Neural progenitor cell (in vitro differentiated cells): ENCODE measurements at regions not wholly inside any gene's neighbourhood (a gene's known extent, or its start where the extent isn't known, plus 50 kb on each side); places are given as distances from the start of the nearest gene placed in this dataset.

Experiments used
- DNase-seq: peaks from one replicate; pipeline ENCODE4 v3.0.0-alpha.2; 2016; ENCODE audit warnings: low spot score
- H2AFZ ChIP-seq: fragments of 200-600 bp; sonication (generic); replicated peaks from 2 replicates; pipeline ENCODE4 v1.6.1; 2016; ENCODE audit warnings: antibody characterized with exemption
- H3F3A ChIP-seq: fragments of 200-600 bp; sonication (generic); 2 replicates; pipeline ENCODE4 v1.6.1; 2016; ENCODE audit warnings: antibody characterized with exemption, low read depth
- H3K27ac ChIP-seq: fragments of 200-600 bp; sonication (generic); 2 replicates; pipeline ENCODE4 v1.5.1; 2016; ENCODE audit warnings: mild to moderate bottlenecking
- H3K27me3 ChIP-seq: fragments of 200-600 bp; sonication (generic); 2 replicates; pipeline ENCODE4 v1.6.1; 2016; ENCODE audit warnings: mild to moderate bottlenecking, moderate library complexity
- H3K36me3 ChIP-seq: fragments of 200-600 bp; sonication (generic); 2 replicates; pipeline ENCODE4 v1.5.1; 2016
- H3K4me1 ChIP-seq: fragments of 200-600 bp; sonication (generic); 2 replicates; pipeline ENCODE4 v1.6.1; 2016; ENCODE audit warnings: mixed run types
- H3K4me2 ChIP-seq: fragments of 200-600 bp; sonication (generic); 2 replicates; pipeline ENCODE4 v1.6.1; 2016
- H3K4me3 ChIP-seq: fragments of 200-600 bp; sonication (generic); 2 replicates; pipeline ENCODE4 v1.5.1; 2016
- H3K79me2 ChIP-seq: fragments of 200-600 bp; sonication (generic); 2 replicates; pipeline ENCODE4 v1.6.1; 2016; ENCODE audit warnings: low read depth
- H3K9ac ChIP-seq: fragments of 200-600 bp; sonication (generic); 2 replicates; pipeline ENCODE4 v1.6.1; 2016
- H3K9me3 ChIP-seq: fragments of 200-600 bp; sonication (generic); 2 replicates; pipeline ENCODE4 v1.5.1; 2016; ENCODE audit warnings: low read depth
- H4K20me1 ChIP-seq: fragments of 200-600 bp; sonication (generic); 2 replicates; pipeline ENCODE4 v1.6.1; 2016; ENCODE audit warnings: low read depth
- H3K27ac Mint-ChIP-seq: 3 replicates; pipeline ENCODE4 v1.8.0; 2021; ENCODE audit warnings: mixed read lengths
- H3K27me3 Mint-ChIP-seq: 2 replicates; pipeline ENCODE4 v1.8.0; 2022; ENCODE audit warnings: low read depth, mild to moderate bottlenecking, inconsistent platforms, moderate library complexity, mixed read lengths; ENCODE audit not compliant: insufficient read depth
- H3K36me3 Mint-ChIP-seq: 3 replicates; pipeline ENCODE4 v1.8.0; 2021; ENCODE audit warnings: mixed read lengths
- H3K4me1 Mint-ChIP-seq: 3 replicates; pipeline ENCODE4 v1.8.0; 2021; ENCODE audit warnings: mixed read lengths
- H3K4me3 Mint-ChIP-seq: 3 replicates; pipeline ENCODE4 v1.8.0; 2021; ENCODE audit warnings: mild to moderate bottlenecking, moderate library complexity, mixed read lengths
- H3K9me3 Mint-ChIP-seq: 3 replicates; pipeline ENCODE4 v1.8.0; 2020; ENCODE audit warnings: mixed read lengths
- EZH2 ChIP-seq: fragments of 200-600 bp; sonication (generic); IDR thresholded peaks from 2 replicates; pipeline ENCODE4 v1.6.1; 2017; ENCODE audit warnings: antibody characterized with exemption, mild to moderate bottlenecking, moderate library complexity
- EZH2phosphoT487 ChIP-seq: fragments of 200-600 bp; sonication (generic); IDR thresholded peaks from 2 replicates; pipeline ENCODE4 v1.6.1; 2017; ENCODE audit warnings: antibody characterized with exemption
- TF ChIP-seq, protein P1 (sequence below): fragments of 200-600 bp; sonication (generic); IDR thresholded peaks from 2 replicates; pipeline ENCODE4 v1.5.1; 2017; ENCODE audit warnings: antibody characterized with exemption, mild to moderate bottlenecking

DNA sequence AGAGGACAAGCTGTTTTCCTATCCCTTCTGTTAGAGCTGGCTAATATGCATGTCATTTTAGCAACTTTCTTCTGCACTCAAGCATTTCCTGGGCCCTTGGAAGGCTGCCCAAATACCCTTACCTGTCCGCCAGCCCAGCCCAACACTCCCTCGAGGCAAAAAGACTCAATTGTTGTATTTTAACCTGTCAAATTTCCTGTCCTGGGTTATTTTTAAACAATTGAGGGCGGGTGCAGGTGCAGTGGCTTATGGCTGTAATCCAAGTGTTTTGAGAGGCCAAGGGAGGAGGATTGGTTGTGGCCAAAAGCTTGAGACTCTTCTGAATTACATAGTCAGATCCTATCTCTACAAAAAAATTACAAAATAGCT, 125.0 kb upstream of the ARHGAP28 start:
- Mint-ChIP-seq H3K4me3 (no peak overlapping the region), H3K27me3 (peaks cover 2% of the 10 kb centered on the region), H3K4me1 (peaks cover 15% of the 10 kb centered on the region), H3K36me3 (no peaks in the 10 kb centered on the region), H3K27ac (no peak overlapping the region), H3K9me3 (no peaks in the 10 kb centered on the region)
- Histone ChIP-seq H3K9ac (no peak overlapping the region), H3K9me3 (no peaks in the 10 kb centered on the region), H2AFZ (no peak overlapping the region), H3K27ac (no peak overlapping the region), H3K4me1 (peaks cover 23% of the 10 kb centered on the region), H3K4me2 (no peak overlapping the region), H3F3A (peaks cover 5% of the 10 kb centered on the region), H3K36me3 (no peaks in the 10 kb centered on the region), H3K79me2 (no peaks in the 10 kb centered on the region), H3K4me3 (no peak overlapping the region), H3K27me3 (no peaks in the 10 kb centered on the region), H4K20me1 (no peaks in the 10 kb centered on the region)
- no peak for DNase-seq
- TF ChIP-seq, protein P1, sequence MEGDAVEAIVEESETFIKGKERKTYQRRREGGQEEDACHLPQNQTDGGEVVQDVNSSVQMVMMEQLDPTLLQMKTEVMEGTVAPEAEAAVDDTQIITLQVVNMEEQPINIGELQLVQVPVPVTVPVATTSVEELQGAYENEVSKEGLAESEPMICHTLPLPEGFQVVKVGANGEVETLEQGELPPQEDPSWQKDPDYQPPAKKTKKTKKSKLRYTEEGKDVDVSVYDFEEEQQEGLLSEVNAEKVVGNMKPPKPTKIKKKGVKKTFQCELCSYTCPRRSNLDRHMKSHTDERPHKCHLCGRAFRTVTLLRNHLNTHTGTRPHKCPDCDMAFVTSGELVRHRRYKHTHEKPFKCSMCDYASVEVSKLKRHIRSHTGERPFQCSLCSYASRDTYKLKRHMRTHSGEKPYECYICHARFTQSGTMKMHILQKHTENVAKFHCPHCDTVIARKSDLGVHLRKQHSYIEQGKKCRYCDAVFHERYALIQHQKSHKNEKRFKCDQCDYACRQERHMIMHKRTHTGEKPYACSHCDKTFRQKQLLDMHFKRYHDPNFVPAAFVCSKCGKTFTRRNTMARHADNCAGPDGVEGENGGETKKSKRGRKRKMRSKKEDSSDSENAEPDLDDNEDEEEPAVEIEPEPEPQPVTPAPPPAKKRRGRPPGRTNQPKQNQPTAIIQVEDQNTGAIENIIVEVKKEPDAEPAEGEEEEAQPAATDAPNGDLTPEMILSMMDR: no peak

DNA sequence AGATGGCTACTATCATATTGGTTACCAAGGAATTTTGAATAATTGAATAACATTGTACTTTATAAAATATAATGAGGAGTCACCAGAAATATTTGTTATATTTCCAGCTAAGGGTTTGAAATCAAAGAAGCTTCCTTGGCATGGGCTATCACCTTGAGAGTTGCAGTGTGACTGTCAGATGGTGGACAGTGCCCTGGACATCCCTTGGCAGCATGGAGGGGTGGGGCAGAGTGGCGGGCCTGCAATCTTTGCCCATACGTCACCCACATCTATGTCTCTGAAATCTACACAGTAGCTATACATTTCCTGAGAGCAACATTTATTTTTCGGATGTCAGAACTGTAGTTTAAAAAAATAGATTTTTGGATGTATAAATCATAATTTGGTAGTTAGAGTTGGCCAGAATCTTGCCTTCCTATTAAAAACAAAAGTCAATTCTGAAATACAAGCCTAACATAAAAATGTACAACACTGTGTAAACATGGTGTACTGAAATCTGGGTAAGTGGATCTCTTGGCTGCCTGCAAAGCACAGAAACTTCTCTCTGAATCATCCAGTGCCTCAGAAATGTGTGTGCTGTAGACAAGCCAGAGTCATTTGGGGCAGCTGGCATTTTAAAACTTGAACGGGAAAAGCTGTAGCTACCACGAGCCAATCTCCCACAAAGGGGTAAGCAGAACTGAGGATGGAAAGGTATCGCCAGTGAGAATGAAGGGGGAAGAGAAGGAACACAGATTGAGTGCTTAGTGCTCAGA, 124.2 kb upstream of the ARHGAP28 start:
- Histone ChIP-seq H3K9me3 (no peaks in the 10 kb centered on the region), H2AFZ (no peak overlapping the region), H3K4me1 (peaks cover 23% of the 10 kb centered on the region), H3K4me2 (no peak overlapping the region), H3F3A (peaks cover 5% of the 10 kb centered on the region), H3K36me3 (no peaks in the 10 kb centered on the region), H3K9ac (no peak overlapping the region), H3K4me3 (no peak overlapping the region), H3K27ac (no peak overlapping the region), H4K20me1 (no peaks in the 10 kb centered on the region), H3K79me2 (no peaks in the 10 kb centered on the region), H3K27me3 (no peaks in the 10 kb centered on the region)
- Mint-ChIP-seq H3K27me3 (peaks cover 2% of the 10 kb centered on the region), H3K4me1 (peaks cover 18% of the 10 kb centered on the region), H3K4me3 (no peak overlapping the region), H3K36me3 (no peaks in the 10 kb centered on the region), H3K9me3 (no peaks in the 10 kb centered on the region), H3K27ac (no peak overlapping the region)
- DNase-seq: no peak
- TF ChIP-seq, protein P1: no peak
- no peak for TF ChIP-seq EZH2phosphoT487
- TF ChIP-seq EZH2: no peak

DNA sequence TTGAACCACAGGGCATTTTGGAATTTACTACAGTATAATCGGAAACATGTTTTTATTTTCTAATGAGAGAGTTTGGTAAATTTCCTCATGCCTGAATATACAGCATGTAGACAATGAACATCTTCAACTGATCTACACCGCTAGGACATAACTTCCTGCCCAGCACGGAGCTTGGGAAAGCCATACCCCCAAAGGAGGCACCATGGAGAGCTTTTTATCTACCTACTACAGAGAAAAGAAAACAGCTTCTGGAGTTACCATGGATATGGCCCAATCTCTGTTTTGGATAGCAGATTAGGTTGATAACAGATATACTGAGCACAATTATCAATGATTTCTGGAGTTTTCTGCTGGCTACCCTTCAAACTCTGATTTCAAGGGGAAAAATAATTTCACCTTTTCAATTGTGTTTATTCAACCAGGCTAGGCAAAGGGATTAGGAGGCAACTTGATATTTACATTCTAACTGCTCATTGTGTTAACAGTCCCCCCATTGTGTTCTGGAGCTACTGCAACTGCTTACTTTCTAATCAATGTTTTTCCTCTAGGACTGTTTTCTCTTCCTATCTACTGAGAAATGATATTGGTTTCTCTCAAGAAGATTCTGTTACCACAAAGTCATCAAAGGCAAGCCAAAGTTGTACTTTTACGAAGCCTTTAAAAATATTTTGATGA, 123.0 kb upstream of the ARHGAP28 start:
- Mint-ChIP-seq H3K27me3 (peaks cover 2% of the 10 kb centered on the region), H3K4me1 (peaks cover 18% of the 10 kb centered on the region), H3K36me3 (no peaks in the 10 kb centered on the region), H3K4me3 (no peak overlapping the region), H3K27ac (no peak overlapping the region), H3K9me3 (peaks cover 2% of the 10 kb centered on the region)
- Histone ChIP-seq H3K4me2 (peak overlapping the region; percentile 55), H2AFZ (no peak overlapping the region), H3K9ac (no peak overlapping the region), H3K4me3 (no peak overlapping the region), H4K20me1 (no peaks in the 10 kb centered on the region), H3K4me1 (peaks cover 23% of the 10 kb centered on the region), H3F3A (peaks cover 5% of the 10 kb centered on the region), H3K36me3 (no peaks in the 10 kb centered on the region), H3K79me2 (no peaks in the 10 kb centered on the region), H3K27ac (no peak overlapping the region), H3K9me3 (no peaks in the 10 kb centered on the region), H3K27me3 (no peaks in the 10 kb centered on the region)
- DNase-seq: peak; percentile 33
- no peak for TF ChIP-seq EZH2
- TF ChIP-seq EZH2phosphoT487: no peak
- TF ChIP-seq, protein P1: no peak
